SK-N-SH (cell line): ENCODE measurements at regions not wholly inside any gene's neighbourhood (a gene's known extent, or its start where the extent isn't known, plus 50 kb on each side); places are given as distances from the start of the nearest gene placed in this dataset.
A peak's percentile ranks its signal among the peaks of the same experiment; 100 is the strongest.

Experiments
- CTCF ChIA-PET: fragments of 300-600, 350-600 bp; formaldehyde crosslinking; extraction: SDS; loops from one replicate; lab custom pipeline; 2021; lab: Yijun Ruan, JAX
- POLR2A ChIA-PET: fragments of 350-600 bp; sonication (Branson Sonifier 250); formaldehyde crosslinking; extraction: SDS; loops from one replicate; lab custom pipeline; 2020; ENCODE audit warnings: antibody characterized with exemption, inconsistent platforms; lab: Yijun Ruan, JAX
- DNase-seq: peaks from one replicate; pipeline ENCODE4 v3.0.0; 2012
- H2AFZ ChIP-seq: fragments of 200-600 bp; sonication (generic); 2 replicates; pipeline ENCODE4 v1.8.1; 2016; ENCODE audit warnings: antibody characterized with exemption, mild to moderate bottlenecking, low read depth
- H3F3A ChIP-seq: fragments of 200-600 bp; sonication (generic); replicated peaks from 2 replicates; pipeline ENCODE3; 2016; ENCODE audit warnings: antibody characterized with exemption, mild to moderate bottlenecking; ENCODE audit not compliant: insufficient read depth
- H3K27ac ChIP-seq, 2 experiments: fragments of 200-500 bp in 1 of 2; fragments of 200-600 bp in 1 of 2; sonication (Bioruptor generic) in 1 of 2; sonication (generic), shearing (Covaris generic) in 1 of 2; 2 replicates each; pipeline versions ENCODE4 v1.5.1 to v1.6.1; 2014 to 2016; ENCODE audit warnings: low read depth in 2 of 2, inconsistent platforms in 1 of 2, low read length in 1 of 2, mild to moderate bottlenecking in 1 of 2, mixed read lengths in 1 of 2
- H3K27me3 ChIP-seq: fragments of 200-600 bp; sonication (generic), shearing (Covaris generic); 2 replicates; pipeline ENCODE4 v1.6.1; 2016; ENCODE audit warnings: mixed run types; ENCODE audit not compliant: insufficient read depth
- H3K36me3 ChIP-seq, 2 experiments: fragments of 200-500 bp in 1 of 2; fragments of 200-600 bp in 1 of 2; sonication (Bioruptor generic) in 1 of 2; sonication (generic) in 1 of 2; replicated peaks in 1 of 2; 2 replicates each; pipeline versions ENCODE3 to v1.5.1; 2014 to 2016; ENCODE audit warnings: low read length in 1 of 2, mild to moderate bottlenecking in 1 of 2; ENCODE audit not compliant: insufficient read depth in 2 of 2, control insufficient read depth in 1 of 2
- H3K4me1 ChIP-seq, 2 experiments: fragments of 200-500 bp in 1 of 2; fragments of 200-600 bp in 1 of 2; sonication (Bioruptor generic) in 1 of 2; sonication (generic), shearing (Covaris generic) in 1 of 2; 2 replicates each; pipeline versions ENCODE4 v1.5.1 to v1.6.1; 2014 to 2016; ENCODE audit warnings: low read depth in 1 of 2, low read length in 1 of 2, mixed run types in 1 of 2; ENCODE audit not compliant: insufficient read depth in 2 of 2, control insufficient read depth in 1 of 2
- H3K4me2 ChIP-seq: fragments of 200-600 bp; sonication (generic), shearing (Covaris generic); 2 replicates; pipeline ENCODE4 v1.6.1; 2017; ENCODE audit warnings: mixed run types
- H3K4me3 ChIP-seq, 2 experiments: fragments of 200-500 bp in 1 of 2; fragments of 200-600 bp in 1 of 2; sonication (Bioruptor generic) in 1 of 2; sonication (generic), shearing (Covaris generic) in 1 of 2; 2 replicates each; pipeline versions ENCODE4 v1.5.1 to v1.8.1; 2014 to 2016; ENCODE audit warnings: low read depth in 2 of 2, inconsistent platforms in 1 of 2, low read length in 1 of 2, mild to moderate bottlenecking in 1 of 2, mixed read lengths in 1 of 2, moderate library complexity in 1 of 2
- H3K79me2 ChIP-seq: fragments of 200-600 bp; sonication (generic); 2 replicates; pipeline ENCODE4 v1.8.1; 2017; ENCODE audit warnings: mild to moderate bottlenecking; ENCODE audit not compliant: insufficient read depth
- H3K9ac ChIP-seq: fragments of 200-600 bp; sonication (generic); 2 replicates; pipeline ENCODE4 v1.6.1; 2017; ENCODE audit warnings: mixed run types
- H3K9me2 ChIP-seq: fragments of 200-600 bp; sonication (generic); 2 replicates; pipeline ENCODE4 v1.6.1; 2017; ENCODE audit warnings: mixed run types
- H3K9me3 ChIP-seq: fragments of 200-600 bp; sonication (generic); 2 replicates; pipeline ENCODE4 v1.6.1; 2017; ENCODE audit warnings: mixed run types, mild to moderate bottlenecking, moderate library complexity
- H4K20me1 ChIP-seq: fragments of 200-600 bp; sonication (generic); 2 replicates; pipeline ENCODE4 v1.6.1; 2017; ENCODE audit warnings: mild to moderate bottlenecking, mixed run types; ENCODE audit not compliant: insufficient read depth
- CTCF ChIP-seq: fragments of 200-600 bp; sonication (generic); IDR thresholded peaks from 2 replicates; pipeline ENCODE4 v1.6.1; 2017; ENCODE audit warnings: antibody characterized with exemption, mild to moderate bottlenecking, moderate library complexity
- EZH2phosphoT487 ChIP-seq: fragments of 200-600 bp; sonication (generic); IDR thresholded peaks from 2 replicates; pipeline ENCODE4 v1.6.1; 2017; ENCODE audit warnings: low read depth, mixed run types, mild to moderate bottlenecking, antibody characterized with exemption, moderate library complexity, borderline replicate concordance
- FOXJ3 ChIP-seq: sonication (generic); formaldehyde crosslinking; IDR thresholded peaks from 2 replicates; pipeline ENCODE4 v1.5.1; 2020; ENCODE audit warnings: mild to moderate bottlenecking, missing genetic modification reagents
- IRF3 ChIP-seq: fragments of 150-350 bp; IDR thresholded peaks from 2 replicates; pipeline ENCODE4 v1.6.1; 2016; ENCODE audit warnings: mild to moderate bottlenecking, low read depth, low read length
- MAX ChIP-seq: IDR thresholded peaks from 2 replicates; pipeline ENCODE4 v1.4.0; 2012; ENCODE audit warnings: low read depth
- MXI1 ChIP-seq: IDR thresholded peaks from 2 replicates; pipeline ENCODE4 v1.6.1; 2012; ENCODE audit warnings: mild to moderate bottlenecking, low read depth, low read length, improper control_type of control experiment
- NFIC ChIP-seq: IDR thresholded peaks from 2 replicates; pipeline ENCODE4 v1.4.0; 2012; ENCODE audit warnings: borderline replicate concordance
- NRF1 ChIP-seq: IDR thresholded peaks from 2 replicates; pipeline ENCODE4 v1.6.1; 2012; ENCODE audit warnings: low read depth, mild to moderate bottlenecking, low read length
- PBX3 ChIP-seq: IDR thresholded peaks from 2 replicates; pipeline ENCODE4; 2012
- RAD21 ChIP-seq: IDR thresholded peaks from 2 replicates; pipeline ENCODE4 v1.6.1; 2012; ENCODE audit warnings: mild to moderate bottlenecking, low read length
- RCOR1 ChIP-seq: fragments of 150-350 bp; IDR thresholded peaks from 2 replicates; pipeline ENCODE4 v1.6.1; 2017; ENCODE audit warnings: antibody characterized with exemption, low read length
- RXRA ChIP-seq: IDR thresholded peaks from 2 replicates; pipeline ENCODE4 v1.4.0; 2012; ENCODE audit warnings: low read depth, mild to moderate bottlenecking, borderline replicate concordance
- SMC3 ChIP-seq: IDR thresholded peaks from 2 replicates; pipeline ENCODE4 v1.6.1; 2012; ENCODE audit warnings: low read depth, low read length, improper control_type of control experiment
- ZBTB33 ChIP-seq: IDR thresholded peaks from 2 replicates; pipeline ENCODE4 v1.4.0; 2012; ENCODE audit warnings: low read depth, borderline replicate concordance
- WGBS: methylation state at CpG from one replicate; pipeline ENCODE4 v1.1.6; 2017; ENCODE audit warnings: low lambda C conversion rate; 5-methylcytosine and 5-hydroxymethylcytosine counted together

- H3F3A ChIP-seq = no peaks in the 10 kb centered on the region
- no peaks in the 10 kb centered on the region for H3K9me3 ChIP-seq
- CTCF ChIA-PET = interaction anchor here (0.9 to 1.6 kb wide), 3 partner anchors 9 to 30 kb away, joined by 3 read pairs; no protein-coding TSS in a partner anchor
- peak; percentile 6 for DNase-seq
- no peak overlapping the region for H3K9ac ChIP-seq
- H3K79me2 ChIP-seq = no peaks in the 10 kb centered on the region
- H3K4me1 ChIP-seq = peaks cover 0 to 2% of the 10 kb centered on the region in 2 experiments; a peak in 3 of 4 replicates
- H3K27me3 ChIP-seq = no peaks in the 10 kb centered on the region
- H3K4me3 ChIP-seq = no peak overlapping the region
- POLR2A ChIA-PET = no interaction called here
- H4K20me1 ChIP-seq = no peaks in the 10 kb centered on the region
- WGBS = 68% methylated on average over 7 of the region's 7 CpGs
- H3K36me3 ChIP-seq = no peaks in the 10 kb centered on the region
- no peaks in the 10 kb centered on the region for H3K9me2 ChIP-seq
- TF ChIP-seq RAD21 = no peak
- no peak for TF ChIP-seq MAX
- no peak for TF ChIP-seq PBX3
- H3K4me2 ChIP-seq = no peak overlapping the region
- H3K27ac ChIP-seq = peak overlapping the region in 1 of 2 experiments; percentile 68; a peak in 2 of 4 replicates
- H2AFZ ChIP-seq = no peak overlapping the region
Observed at GRCh38 chr11:111000400-111001080, 245.0 kb upstream of the POU2AF2 start.

- Histone ChIP-seq H3F3A (no peaks in the 10 kb centered on the region), H4K20me1 (no peaks in the 10 kb centered on the region), H2AFZ (no peak overlapping the region), H3K36me3 (no peaks in the 10 kb centered on the region), H3K9ac (no peak overlapping the region), H3K4me1 (peaks cover 0 to 11% of the 10 kb centered on the region in 2 experiments; a peak in 2 of 4 replicates), H3K79me2 (no peaks in the 10 kb centered on the region), H3K9me3 (no peaks in the 10 kb centered on the region), H3K4me3 (no peak overlapping the region), H3K4me2 (no peak overlapping the region), H3K9me2 (no peaks in the 10 kb centered on the region), H3K27ac (no peak overlapping the region), H3K27me3 (no peaks in the 10 kb centered on the region)
- POLR2A ChIA-PET = no interaction called here
- CTCF ChIA-PET = interaction anchor here (1.2 to 2.0 kb wide), 2 partner anchors 8 to 12 kb away, joined by 3 to 7 read pairs; no protein-coding TSS in a partner anchor
- 36% methylated on average over 1 of the region's 1 CpG for WGBS
- no peak for TF ChIP-seq FOXJ3
- no peak for TF ChIP-seq EZH2phosphoT487
- no peak for TF ChIP-seq IRF3
- TF ChIP-seq RXRA = no peak
- no peak for TF ChIP-seq NRF1
- no peak for TF ChIP-seq NFIC
- no peak for TF ChIP-seq MXI1
- no peak for TF ChIP-seq CTCF
- TF ChIP-seq RCOR1 = no peak
- TF ChIP-seq ZBTB33 = no peak
- TF ChIP-seq SMC3 = no peak
- DNase-seq = no peak
Observed at GRCh38 chr11:110992481-110992880, 253.0 kb upstream of the POU2AF2 start.
